CD4-positive, alpha-beta T cell (primary cell): ENCODE measurements at regions not wholly inside any gene's neighbourhood (a gene's known extent, or its start where the extent isn't known, plus 50 kb on each side); places are given as distances from the start of the nearest gene placed in this dataset.
"Not testable (repeated sequence)": the region's sequence is repeated elsewhere in the genome, so short reads cannot be mapped to it uniquely, and the experiment has no call there.

Experiments
- ATAC-seq: fragments of 200-7000 bp; cut with Tn5 transposase; one replicate; pipeline ENCODE4 v1.10.0; 2022; ENCODE audit warnings: mild to moderate bottlenecking; ENCODE audit not compliant: poor library complexity
- CTCF ChIA-PET: fragments of 350-600 bp; sonication (Branson Sonifier 250); formaldehyde crosslinking; loops from one replicate; lab custom pipeline; 2021; ENCODE audit warnings: antibody characterized with exemption, inconsistent platforms; lab: Charles Lee
- POLR2A ChIA-PET: fragments of 350-600 bp; sonication (Branson Sonifier 250); formaldehyde crosslinking; loops from one replicate; lab custom pipeline; 2021; ENCODE audit warnings: antibody characterized with exemption, inconsistent platforms; lab: Charles Lee
- DNase-seq, 14 experiments: peaks; one replicate each; pipeline ENCODE4 v3.0.0-alpha.2; 2013 to 2020; ENCODE audit warnings: mixed read lengths in 2 of 14
- H3K27ac ChIP-seq, 2 donors: one replicate each; pipeline versions ENCODE4 v1.5.1 to v1.7.0; 2013; ENCODE audit warnings: low read length in 2 of 2, low read depth in 1 of 2, mild to moderate bottlenecking in 1 of 2
- H3K27me3 ChIP-seq, 2 experiments: 1 replicate in 1 of 2; 2 replicates in 1 of 2; pipeline versions ENCODE4 v1.6.1 to v1.7.0; 2013; ENCODE audit warnings: low read length in 2 of 2, control low read depth in 1 of 2, mild to moderate bottlenecking in 1 of 2, moderate library complexity in 1 of 2; ENCODE audit not compliant: insufficient read depth in 2 of 2, control insufficient read depth in 1 of 2
- H3K36me3 ChIP-seq: one replicate; pipeline ENCODE4 v1.6.1; 2013; ENCODE audit warnings: low read length, control low read depth; ENCODE audit not compliant: insufficient read depth
- H3K4me1 ChIP-seq: one replicate; pipeline ENCODE4 v1.6.1; 2013; ENCODE audit warnings: low read length, control low read depth; ENCODE audit not compliant: insufficient read depth
- H3K4me3 ChIP-seq: one replicate; pipeline ENCODE4 v1.5.1; 2013; ENCODE audit warnings: mild to moderate bottlenecking, low read length, moderate library complexity
- H3K9me3 ChIP-seq, 2 experiments: 1 replicate in 1 of 2; 2 replicates in 1 of 2; pipeline versions ENCODE4 v1.6.1 to v1.7.0; 2013; ENCODE audit warnings: low read length in 2 of 2, mild to moderate bottlenecking in 2 of 2, control low read depth in 1 of 2, moderate library complexity in 1 of 2; ENCODE audit not compliant: control insufficient read depth in 1 of 2, insufficient read depth in 1 of 2
- H3K27ac Mint-ChIP-seq: one replicate; pipeline ENCODE4 v1.8.0; 2020; ENCODE audit warnings: mixed read lengths
- H3K27me3 Mint-ChIP-seq: one replicate; pipeline ENCODE4 v1.8.0; 2021; ENCODE audit warnings: mixed read lengths
- H3K36me3 Mint-ChIP-seq: one replicate; pipeline ENCODE4 v1.8.0; 2021; ENCODE audit warnings: low read depth, mixed read lengths
- H3K4me1 Mint-ChIP-seq: one replicate; pipeline ENCODE4 v1.8.0; 2021; ENCODE audit warnings: low read depth, mixed read lengths
- H3K4me3 Mint-ChIP-seq: one replicate; pipeline ENCODE4 v1.8.0; 2020; ENCODE audit warnings: mild to moderate bottlenecking, mixed read lengths
- H3K9me3 Mint-ChIP-seq: one replicate; pipeline ENCODE4 v1.8.0; 2020; ENCODE audit warnings: mixed read lengths
- intact Hi-C, 2 experiments: fragments of 100-400 bp; cut with DNase I in 1 of 2; cut with micrococcal nuclease in 1 of 2; formaldehyde crosslinking; loops; one replicate each; pipeline versions ENCODE4 v1.15.1 to v1.9.0; 2023 to 2025; cut with DNase I, micrococcal nuclease
- TF ChIP-seq, protein P1 (sequence below): fragments of 200-600 bp; IDR thresholded peaks from one replicate; pipeline ENCODE4 v1.8.0; 2022; ENCODE audit warnings: antibody characterized with exemption, mild to moderate bottlenecking

GRCh38 chrX:1884446-1884845 is 269.6 kb downstream of the ASMT start:
- no peak overlapping the region for H3K4me3 ChIP-seq
- no peaks in the 10 kb centered on the region for H3K36me3 ChIP-seq
- Mint-ChIP-seq H3K4me1 (no peaks in the 10 kb centered on the region), H3K9me3 (peaks cover 4% of the 10 kb centered on the region), H3K36me3 (no peaks in the 10 kb centered on the region), H3K27ac (no peak overlapping the region), H3K27me3 (peaks cover 15% of the 10 kb centered on the region), H3K4me3 (no peak overlapping the region)
- H3K27ac ChIP-seq, result no peak overlapping the region
- ChIA-PET CTCF (no interaction called here), POLR2A (no interaction called here)
- intact Hi-C loops, result no loop called here
- no peaks in the 10 kb centered on the region for H3K27me3 ChIP-seq
- ATAC-seq, result no peak
- no peaks in the 10 kb centered on the region for H3K4me1 ChIP-seq
- H3K9me3 ChIP-seq, result peaks cover 0 to 17% of the 10 kb centered on the region in 2 experiments
- DNase-seq, result no peak
- TF ChIP-seq, protein P1, sequence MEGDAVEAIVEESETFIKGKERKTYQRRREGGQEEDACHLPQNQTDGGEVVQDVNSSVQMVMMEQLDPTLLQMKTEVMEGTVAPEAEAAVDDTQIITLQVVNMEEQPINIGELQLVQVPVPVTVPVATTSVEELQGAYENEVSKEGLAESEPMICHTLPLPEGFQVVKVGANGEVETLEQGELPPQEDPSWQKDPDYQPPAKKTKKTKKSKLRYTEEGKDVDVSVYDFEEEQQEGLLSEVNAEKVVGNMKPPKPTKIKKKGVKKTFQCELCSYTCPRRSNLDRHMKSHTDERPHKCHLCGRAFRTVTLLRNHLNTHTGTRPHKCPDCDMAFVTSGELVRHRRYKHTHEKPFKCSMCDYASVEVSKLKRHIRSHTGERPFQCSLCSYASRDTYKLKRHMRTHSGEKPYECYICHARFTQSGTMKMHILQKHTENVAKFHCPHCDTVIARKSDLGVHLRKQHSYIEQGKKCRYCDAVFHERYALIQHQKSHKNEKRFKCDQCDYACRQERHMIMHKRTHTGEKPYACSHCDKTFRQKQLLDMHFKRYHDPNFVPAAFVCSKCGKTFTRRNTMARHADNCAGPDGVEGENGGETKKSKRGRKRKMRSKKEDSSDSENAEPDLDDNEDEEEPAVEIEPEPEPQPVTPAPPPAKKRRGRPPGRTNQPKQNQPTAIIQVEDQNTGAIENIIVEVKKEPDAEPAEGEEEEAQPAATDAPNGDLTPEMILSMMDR, result no peak

DNA sequence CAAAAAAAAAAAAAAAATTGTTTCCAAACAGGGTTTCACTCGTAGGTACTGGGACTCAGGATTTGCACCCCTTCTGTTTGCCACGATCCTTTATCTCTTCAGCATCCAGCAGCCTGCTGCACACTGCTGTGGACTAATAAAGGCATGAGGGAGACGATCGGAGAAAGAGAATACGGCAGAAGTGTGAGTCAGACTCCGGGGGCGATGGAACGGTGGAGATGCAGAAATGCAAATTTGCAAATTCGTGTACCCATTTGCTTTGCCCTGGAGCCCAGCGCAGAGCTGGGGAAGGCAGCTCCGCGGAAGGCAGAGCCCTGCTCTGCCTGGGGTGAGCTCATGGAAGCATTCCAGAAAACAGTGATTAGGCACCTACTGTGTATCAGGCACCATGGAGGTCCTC is 270.3 kb downstream of the ASMT start:
- ChIA-PET POLR2A (no interaction called here), CTCF (no interaction called here)
- Mint-ChIP-seq H3K4me1 (no peaks in the 10 kb centered on the region), H3K36me3 (no peaks in the 10 kb centered on the region), H3K9me3 (no peaks in the 10 kb centered on the region), H3K4me3 (no peak overlapping the region), H3K27ac (no peak overlapping the region), H3K27me3 (peaks cover 15% of the 10 kb centered on the region)
- Histone ChIP-seq H3K27ac (no peak overlapping the region), H3K27me3 (no peaks in the 10 kb centered on the region), H3K36me3 (no peaks in the 10 kb centered on the region), H3K4me3 (no peak overlapping the region), H3K9me3 (peaks cover 0 to 17% of the 10 kb centered on the region in 2 experiments), H3K4me1 (no peaks in the 10 kb centered on the region)
- no peak for ATAC-seq
- DNase-seq, result no peak
- TF ChIP-seq, protein P1, result no peak
- intact Hi-C loops, result no loop called here

DNA sequence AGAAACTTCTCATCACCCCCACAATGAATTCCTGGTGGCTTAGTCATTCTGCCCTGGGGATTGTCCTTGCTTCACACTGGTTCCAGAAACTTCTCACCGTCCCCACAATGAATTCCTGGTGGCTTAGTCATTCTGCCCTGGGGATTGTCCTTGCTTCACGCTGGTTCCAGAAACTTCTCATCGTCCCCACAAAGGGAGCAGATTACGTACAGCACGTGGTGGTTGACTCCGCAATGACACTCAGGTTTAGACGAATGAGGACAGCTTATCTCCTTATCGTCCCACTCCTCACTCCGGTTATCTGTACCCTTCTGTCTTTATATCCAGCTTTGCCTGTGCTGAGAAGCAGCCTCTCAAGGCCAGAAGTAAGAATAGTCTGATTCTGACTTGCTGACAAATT is 273.4 kb downstream of the ASMT start:
- H3K27ac ChIP-seq, POLR2A ChIA-PET, H3K4me3 ChIP-seq, H3K4me3 Mint-ChIP-seq, ATAC-seq, H3K4me1 ChIP-seq, H3K27me3 ChIP-seq, H3K36me3 ChIP-seq, H3K4me1 Mint-ChIP-seq, H3K9me3 Mint-ChIP-seq, CTCF ChIA-PET, DNase-seq, H3K27ac Mint-ChIP-seq, intact Hi-C loops, H3K36me3 Mint-ChIP-seq: not testable (repeated sequence)
- H3K9me3 ChIP-seq, result peaks cover 0 to 22% of the 10 kb centered on the region in 2 experiments
- H3K27me3 Mint-ChIP-seq, result peaks cover 18% of the 10 kb centered on the region

- Histone ChIP-seq H3K36me3 (no peaks in the 10 kb centered on the region), H3K9me3 (peaks cover 0 to 16% of the 10 kb centered on the region in 2 experiments), H3K4me3 (no peak overlapping the region), H3K4me1 (no peaks in the 10 kb centered on the region), H3K27me3 (no peaks in the 10 kb centered on the region), H3K27ac (no peak overlapping the region)
- Mint-ChIP-seq H3K27ac (no peak overlapping the region), H3K9me3 (peaks cover 3% of the 10 kb centered on the region), H3K4me3 (no peak overlapping the region), H3K36me3 (no peaks in the 10 kb centered on the region), H3K4me1 (no peaks in the 10 kb centered on the region), H3K27me3 (peaks cover 6% of the 10 kb centered on the region)
- TF ChIP-seq, protein P1, result no peak
- ATAC-seq (no peak), DNase-seq (no peak)
- ChIA-PET POLR2A (no interaction called here), CTCF (no interaction called here)
- intact Hi-C loops, result no loop called here
Observed at GRCh38 chrX:1894026-1894294, 279.1 kb downstream of the ASMT start.
